Gastroesophageal sphincter (tissue), 3 donors: ENCODE measurements at regions not wholly inside any gene's neighbourhood (a gene's known extent, or its start where the extent isn't known, plus 50 kb on each side); places are given as distances from the start of the nearest gene placed in this dataset.

Experiments used
- CTCF ChIP-seq, 4 experiments: fragments of 200-600 bp in 2 of 4; fragments of 450-650 bp in 2 of 4; sonication (generic) in 1 of 4; IDR thresholded peaks; one replicate each; pipeline ENCODE4 v1.5.1; 2017 to 2019; ENCODE audit warnings: antibody characterized with exemption in 4 of 4, mild to moderate bottlenecking in 2 of 4, moderate library complexity in 2 of 4
- POLR2A ChIP-seq, 2 donors: fragments of 450-650 bp; IDR thresholded peaks; one replicate each; pipeline ENCODE4 v1.6.1; 2017; ENCODE audit warnings: antibody characterized with exemption in 2 of 2, mild to moderate bottlenecking in 2 of 2, moderate library complexity in 1 of 2
- POLR2AphosphoS5 ChIP-seq: sonication (generic); formaldehyde crosslinking; IDR thresholded peaks from one replicate; pipeline ENCODE4 v1.6.1; 2017; ENCODE audit warnings: antibody characterized with exemption

GRCh38 chr14:85009506-85009905, 520.4 kb upstream of the FLRT2 start:
- TF ChIP-seq CTCF (IDR thresholded peaks at IDR 0.05) (no peak), POLR2AphosphoS5 (no peak), POLR2A (IDR thresholded peaks at IDR 0.05) (no peak)
